Tibial artery (tissue), 4 donors: ENCODE measurements at regions not wholly inside any gene's neighbourhood (a gene's known extent, or its start where the extent isn't known, plus 50 kb on each side); places are given as distances from the start of the nearest gene placed in this dataset.

Experiments
- DNase-seq, 2 donors: peaks; one replicate each; pipeline ENCODE4 v3.0.0-alpha.2; 2019
- H3K27ac ChIP-seq, 2 donors: fragments of 200-600 bp; sonication (generic) in 1 of 2; 1 replicate in 1 of 2; 2 replicates in 1 of 2; pipeline ENCODE4 v1.5.1; 2018 to 2019; ENCODE audit warnings: mild to moderate bottlenecking in 1 of 2
- H3K27me3 ChIP-seq, 2 donors: fragments of 200-600 bp; sonication (generic) in 1 of 2; one replicate each; pipeline versions ENCODE4 v1.5.1 to v1.6.0; 2016 to 2019
- H3K36me3 ChIP-seq, 3 donors: fragments of 200-600 bp; sonication (generic) in 2 of 3; one replicate each; pipeline ENCODE4 v1.5.1; 2016 to 2019; ENCODE audit warnings: mild to moderate bottlenecking in 2 of 3
- H3K4me1 ChIP-seq, 4 donors: fragments of 200-600 bp; sonication (generic) in 2 of 4; 1 replicate in 3 of 4; 2 replicates in 1 of 4; pipeline ENCODE4 v1.5.1; 2016 to 2019
- H3K4me3 ChIP-seq, 2 donors: fragments of 200-600 bp; sonication (generic) in 1 of 2; 1 replicate in 1 of 2; 2 replicates in 1 of 2; pipeline ENCODE4 v1.5.1; 2018 to 2019; ENCODE audit warnings: mild to moderate bottlenecking in 2 of 2
- H3K9me3 ChIP-seq, 3 donors: fragments of 200-600 bp; sonication (generic) in 1 of 3; one replicate each; pipeline ENCODE4 v1.5.1; 2016 to 2019
- CTCF ChIP-seq, 2 experiments: fragments of 200-600 bp in 1 of 2; fragments of 450-650 bp in 1 of 2; IDR thresholded peaks; one replicate each; pipeline ENCODE4 v1.5.1; 2017 to 2019; ENCODE audit warnings: antibody characterized with exemption in 2 of 2, mild to moderate bottlenecking in 1 of 2, moderate library complexity in 1 of 2
- intact Hi-C: fragments of 100-400 bp; cut with DNase I; formaldehyde crosslinking; loops from one replicate; pipeline ENCODE4 v1.15.0; 2023; ENCODE audit warnings: low total_unique reads

GRCh38 chr15:47496343-47497185 lies 220.7 kb upstream of the SEMA6D start:
- Histone ChIP-seq H3K4me3 (no peak overlapping the region), H3K9me3 (no peaks in the 10 kb centered on the region), H3K36me3 (no peaks in the 10 kb centered on the region), H3K27ac (no peak overlapping the region), H3K27me3 (no peaks in the 10 kb centered on the region), H3K4me1 (no peaks in the 10 kb centered on the region)
- DNase-seq, result no peak
- intact Hi-C loops, result no loop called here
- no peak for TF ChIP-seq CTCF (IDR thresholded peaks at IDR 0.05)

GRCh38 chr15:47500842-47501241 lies 216.5 kb upstream of the SEMA6D start:
- no peak for TF ChIP-seq CTCF (IDR thresholded peaks at IDR 0.05)
- Histone ChIP-seq H3K27ac (no peak overlapping the region), H3K36me3 (no peaks in the 10 kb centered on the region), H3K4me3 (no peak overlapping the region), H3K4me1 (peaks cover 0 to 3% (median 1%) of the 10 kb centered on the region in 4 donors), H3K9me3 (no peaks in the 10 kb centered on the region), H3K27me3 (no peaks in the 10 kb centered on the region)
- intact Hi-C loops, result no loop called here
- DNase-seq, result no peak

- intact Hi-C loops, result no loop called here
- H3K4me3 ChIP-seq, result no peak overlapping the region
- no peaks in the 10 kb centered on the region for H3K27me3 ChIP-seq
- no peaks in the 10 kb centered on the region for H3K36me3 ChIP-seq
- no peak overlapping the region for H3K27ac ChIP-seq
- no peak for DNase-seq
- no peak for TF ChIP-seq CTCF (IDR thresholded peaks at IDR 0.05)
- no peaks in the 10 kb centered on the region for H3K9me3 ChIP-seq
- peaks cover 0 to 15% (median 11%) of the 10 kb centered on the region in 4 donors for H3K4me1 ChIP-seq
These were observed 215.3 kb upstream of the SEMA6D start for GRCh38 chr15:47502041-47502440.

GRCh38 chr15:47503876-47504275 lies 213.4 kb upstream of the SEMA6D start:
- H3K36me3 ChIP-seq, result no peaks in the 10 kb centered on the region
- no peaks in the 10 kb centered on the region for H3K27me3 ChIP-seq
- H3K4me1 ChIP-seq, result peaks cover 0 to 20% (median 12%) of the 10 kb centered on the region in 4 donors
- intact Hi-C loops, result no loop called here
- TF ChIP-seq CTCF (IDR thresholded peaks at IDR 0.05), result no peak
- no peak overlapping the region for H3K27ac ChIP-seq
- H3K4me3 ChIP-seq, result no peak overlapping the region
- DNase-seq, result no peak
- H3K9me3 ChIP-seq, result no peaks in the 10 kb centered on the region

GRCh38 chr15:47504624-47505256 lies 212.6 kb upstream of the SEMA6D start:
- intact Hi-C loops, result no loop called here
- H3K27ac ChIP-seq, result no peak overlapping the region
- H3K9me3 ChIP-seq, result no peaks in the 10 kb centered on the region
- H3K4me1 ChIP-seq, result peaks cover 0 to 20% (median 12%) of the 10 kb centered on the region in 4 donors
- no peak overlapping the region for H3K4me3 ChIP-seq
- no peaks in the 10 kb centered on the region for H3K27me3 ChIP-seq
- no peaks in the 10 kb centered on the region for H3K36me3 ChIP-seq
- no peak for TF ChIP-seq CTCF (IDR thresholded peaks at IDR 0.05)
- no peak for DNase-seq
